GM21717 (cell line): ENCODE measurements at regions not wholly inside any gene's neighbourhood (a gene's known extent, or its start where the extent isn't known, plus 50 kb on each side); places are given as distances from the start of the nearest gene placed in this dataset.
"Not testable (repeated sequence)": the region's sequence is repeated elsewhere in the genome, so short reads cannot be mapped to it uniquely, and the experiment has no call there.

Source experiments
- ATAC-seq: cut with Tn5 transposase; IDR thresholded peaks from one replicate; pipeline ENCODE4 v1.9.1; 2021; ENCODE audit warnings: mild to moderate bottlenecking, moderate library complexity; ENCODE audit not compliant: unreplicated experiment

GRCh38 chr15:22196423-22196822 is 116.1 kb downstream of the OR4M2 start:
- not testable (repeated sequence) for ATAC-seq

- ATAC-seq = not testable (repeated sequence)
These were observed 120.1 kb downstream of the OR4M2 start for GRCh38 chr15:22200417-22200816.

- ATAC-seq = not testable (repeated sequence)
These were observed 121.8 kb downstream of the OR4M2 start for GRCh38 chr15:22201993-22202659.

- peak; percentile 71 for ATAC-seq
These were observed 122.9 kb downstream of the OR4M2 start for GRCh38 chr15:22203208-22203607.

- ATAC-seq = not testable (repeated sequence)
These were observed 128.8 kb downstream of the OR4M2 start for GRCh38 chr15:22209086-22209485.

GRCh38 chr15:22222596-22222995 is 142.3 kb downstream of the OR4M2 start:
- not testable (repeated sequence) for ATAC-seq

GRCh38 chr15:22224241-22224671 is 143.9 kb downstream of the OR4M2 start:
- no peak for ATAC-seq

- not testable (repeated sequence) for ATAC-seq
These were observed 144.6 kb downstream of the OR4M2 start for GRCh38 chr15:22224961-22225360.

- no peak for ATAC-seq
These were observed 145.9 kb downstream of the OR4M2 start for GRCh38 chr15:22226034-22226790.

GRCh38 chr15:22227411-22228100 is 147.2 kb downstream of the OR4M2 start:
- ATAC-seq = no peak

GRCh38 chr15:22228101-22228762 is 147.9 kb downstream of the OR4M2 start:
- ATAC-seq = no peak

GRCh38 chr15:22229990-22230819 is 149.9 kb downstream of the OR4M2 start:
- no peak for ATAC-seq

GRCh38 chr15:22231603-22232002 is 151.3 kb downstream of the OR4M2 start:
- ATAC-seq = no peak

GRCh38 chr15:22232675-22233074 is 152.3 kb downstream of the OR4M2 start:
- ATAC-seq = no peak

- not testable (repeated sequence) for ATAC-seq
These were observed 155.1 kb downstream of the OR4M2 start for GRCh38 chr15:22235261-22235930.

GRCh38 chr15:22236469-22236868 is 156.1 kb downstream of the OR4M2 start:
- no peak for ATAC-seq

- no peak for ATAC-seq
These were observed 157.6 kb downstream of the OR4M2 start for GRCh38 chr15:22237891-22238275.

- ATAC-seq = not testable (repeated sequence)
These were observed 158.1 kb downstream of the OR4M2 start for GRCh38 chr15:22238276-22238958.
